PC-3 (cell line): ENCODE measurements at regions not wholly inside any gene's neighbourhood (a gene's known extent, or its start where the extent isn't known, plus 50 kb on each side); places are given as distances from the start of the nearest gene placed in this dataset.

Experiments used
- ATAC-seq: fragments of 200-7000 bp; cut with Tn5 transposase; 2 replicates; pipeline ENCODE4 v1.9.1; 2020; ENCODE audit warnings: mild to moderate bottlenecking, moderate library complexity
- BruUV-seq: library from RNA; stranded (reverse); fragments of 400-500 nt; replicated peaks from 2 replicates; lab custom pipeline; 2021; lab: Mats Ljungman, UMichigan
- CTCF ChIA-PET: fragments of 300-600 bp; sonication (Branson Sonifier 250); formaldehyde crosslinking; loops from one replicate; lab custom pipeline; 2022; ENCODE audit warnings: antibody characterized with exemption; lab: Charles Lee
- POLR2A ChIA-PET: fragments of 300-600 bp; sonication (Branson Sonifier 250); formaldehyde crosslinking; loops from one replicate; lab custom pipeline; 2022; ENCODE audit warnings: antibody characterized with exemption; ENCODE audit not compliant: unreplicated experiment; lab: Charles Lee
- DNase-seq: peaks from one replicate; pipeline ENCODE4 v3.0.0-alpha.2; 2015
- H2AFZ ChIP-seq: fragments of 300-600 bp; sonication (generic); 2 replicates; pipeline ENCODE4 v1.6.0; 2016; ENCODE audit warnings: antibody characterized with exemption, low read length
- H3F3A ChIP-seq: fragments of 300-600 bp; sonication (generic); one replicate; pipeline ENCODE4 v1.6.0; 2017; ENCODE audit warnings: antibody characterized with exemption, low read length, control low read depth, mild to moderate bottlenecking; ENCODE audit not compliant: unreplicated experiment
- H3K27ac ChIP-seq: fragments of 300-600 bp; sonication (generic); 2 replicates; pipeline ENCODE4 v1.5.1; 2016; ENCODE audit warnings: mild to moderate bottlenecking, low read length
- H3K27me3 ChIP-seq: fragments of 300-600 bp; sonication (generic); 2 replicates; pipeline ENCODE4 v1.6.1; 2016; ENCODE audit warnings: low read length, mixed read lengths
- H3K36me3 ChIP-seq: fragments of 300-600 bp; sonication (generic); 2 replicates; pipeline ENCODE4 v1.6.1; 2016; ENCODE audit warnings: low read depth, mixed run types, low read length, mixed read lengths
- H3K4me1 ChIP-seq: fragments of 300-600 bp; sonication (generic); 2 replicates; pipeline ENCODE4 v1.5.1; 2016; ENCODE audit warnings: low read length; ENCODE audit not compliant: insufficient read depth
- H3K4me2 ChIP-seq: fragments of 300-600 bp; sonication (generic); 2 replicates; pipeline ENCODE4 v1.6.0; 2016; ENCODE audit warnings: low read length
- H3K4me3 ChIP-seq: fragments of 300-600 bp; sonication (generic); 2 replicates; pipeline ENCODE4 v1.5.1; 2016; ENCODE audit warnings: mild to moderate bottlenecking, low read length, mixed read lengths
- H3K79me2 ChIP-seq: fragments of 300-600 bp; sonication (generic); 2 replicates; pipeline ENCODE4 v1.6.1; 2017; ENCODE audit warnings: low read length, mixed read lengths
- H3K9ac ChIP-seq: fragments of 300-600 bp; sonication (generic); 2 replicates; pipeline ENCODE4 v1.6.0; 2016; ENCODE audit warnings: mild to moderate bottlenecking, low read length
- H3K9me2 ChIP-seq: fragments of 300-600 bp; sonication (generic); replicated peaks from 2 replicates; pipeline ENCODE4 v1.6.1; 2016; ENCODE audit warnings: mixed run types, low read length, mixed read lengths
- H3K9me3 ChIP-seq: fragments of 300-600 bp; sonication (generic); 2 replicates; pipeline ENCODE4 v1.6.1; 2016; ENCODE audit warnings: low read length, mixed read lengths
- H4K20me1 ChIP-seq: fragments of 300-600 bp; sonication (generic); 2 replicates; pipeline ENCODE4 v1.6.1; 2016; ENCODE audit warnings: low read length, mixed read lengths
- EZH2 ChIP-seq: fragments of 300-600 bp; sonication (generic); IDR thresholded peaks from one replicate; pipeline ENCODE4 v1.6.1; 2017; ENCODE audit warnings: antibody characterized with exemption, mild to moderate bottlenecking, low read length; ENCODE audit not compliant: unreplicated experiment
- EZH2phosphoT487 ChIP-seq: fragments of 300-600 bp; sonication (generic); IDR thresholded peaks from 2 replicates; pipeline ENCODE4 v1.6.1; 2018; ENCODE audit warnings: mild to moderate bottlenecking, antibody characterized with exemption, low read length, borderline replicate concordance
- intact Hi-C: fragments of 100-400 bp; cut with micrococcal nuclease; formaldehyde crosslinking; loops from 2 replicates; pipeline ENCODE4 v1.9.0; 2023
- TF ChIP-seq, protein P1 (sequence below): fragments of 300-600 bp; sonication (generic); conservative IDR thresholded peaks from 2 replicates; pipeline ENCODE4 v1.5.1; 2017; ENCODE audit warnings: antibody characterized with exemption, low read depth, mild to moderate bottlenecking, low read length

DNA sequence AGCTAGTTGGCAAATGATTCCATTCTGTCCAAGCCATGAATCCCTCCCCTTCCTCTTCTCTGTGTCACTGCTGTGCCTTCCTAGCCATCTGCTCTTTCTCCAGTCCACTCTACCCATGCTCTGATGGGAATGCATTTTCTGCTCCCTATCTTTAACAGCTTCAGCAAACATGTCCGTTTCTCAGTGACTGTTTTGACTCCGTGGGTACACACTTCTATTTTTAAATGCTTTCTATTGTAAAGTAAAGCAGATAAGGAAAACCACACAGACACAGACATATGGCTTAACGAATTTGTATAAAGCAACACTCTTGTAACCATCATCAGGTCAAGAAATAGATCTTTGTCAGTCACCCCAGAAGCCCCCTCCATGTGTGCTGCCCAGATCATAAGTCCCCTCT, 72.4 kb upstream of the KLHL13 start:
- H3K4me1 ChIP-seq = no peaks in the 10 kb centered on the region
- no peak overlapping the region for H2AFZ ChIP-seq
- no peaks in the 10 kb centered on the region for H3K9me2 ChIP-seq
- H3K27me3 ChIP-seq = no peaks in the 10 kb centered on the region
- H3K79me2 ChIP-seq = no peaks in the 10 kb centered on the region
- BruUV-seq = no TSS peak
- TF ChIP-seq EZH2phosphoT487 (no peak), EZH2 (no peak)
- TF ChIP-seq, protein P1, sequence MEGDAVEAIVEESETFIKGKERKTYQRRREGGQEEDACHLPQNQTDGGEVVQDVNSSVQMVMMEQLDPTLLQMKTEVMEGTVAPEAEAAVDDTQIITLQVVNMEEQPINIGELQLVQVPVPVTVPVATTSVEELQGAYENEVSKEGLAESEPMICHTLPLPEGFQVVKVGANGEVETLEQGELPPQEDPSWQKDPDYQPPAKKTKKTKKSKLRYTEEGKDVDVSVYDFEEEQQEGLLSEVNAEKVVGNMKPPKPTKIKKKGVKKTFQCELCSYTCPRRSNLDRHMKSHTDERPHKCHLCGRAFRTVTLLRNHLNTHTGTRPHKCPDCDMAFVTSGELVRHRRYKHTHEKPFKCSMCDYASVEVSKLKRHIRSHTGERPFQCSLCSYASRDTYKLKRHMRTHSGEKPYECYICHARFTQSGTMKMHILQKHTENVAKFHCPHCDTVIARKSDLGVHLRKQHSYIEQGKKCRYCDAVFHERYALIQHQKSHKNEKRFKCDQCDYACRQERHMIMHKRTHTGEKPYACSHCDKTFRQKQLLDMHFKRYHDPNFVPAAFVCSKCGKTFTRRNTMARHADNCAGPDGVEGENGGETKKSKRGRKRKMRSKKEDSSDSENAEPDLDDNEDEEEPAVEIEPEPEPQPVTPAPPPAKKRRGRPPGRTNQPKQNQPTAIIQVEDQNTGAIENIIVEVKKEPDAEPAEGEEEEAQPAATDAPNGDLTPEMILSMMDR = no peak
- H4K20me1 ChIP-seq = no peaks in the 10 kb centered on the region
- ChIA-PET POLR2A (no interaction called here), CTCF (no interaction called here)
- ATAC-seq (no peak), DNase-seq (no peak)
- no peaks in the 10 kb centered on the region for H3K36me3 ChIP-seq
- H3K9ac ChIP-seq = no peak overlapping the region
- intact Hi-C loops = no loop called here
- no peaks in the 10 kb centered on the region for H3F3A ChIP-seq
- H3K27ac ChIP-seq = no peak overlapping the region
- no peaks in the 10 kb centered on the region for H3K9me3 ChIP-seq
- H3K4me3 ChIP-seq = no peak overlapping the region
- no peak overlapping the region for H3K4me2 ChIP-seq

DNA sequence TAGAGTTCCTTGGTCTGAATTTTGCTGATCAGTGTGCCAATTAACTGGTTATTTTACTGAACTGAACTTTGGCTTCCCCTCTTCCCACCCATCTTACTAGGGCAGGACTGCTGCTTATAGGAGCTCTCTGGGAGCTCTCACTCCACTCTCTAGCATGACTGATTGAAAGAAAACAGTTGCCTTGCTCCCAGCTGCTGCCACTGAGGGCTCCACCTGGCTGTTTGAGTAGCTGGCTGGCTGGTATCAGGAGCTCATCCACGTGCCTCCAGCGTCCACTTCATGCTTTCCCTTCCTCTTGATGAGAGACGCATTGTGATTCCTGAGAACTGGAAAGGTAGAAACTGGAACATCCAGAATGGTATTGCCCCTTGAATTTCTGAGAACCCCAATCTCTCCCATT, 73.0 kb upstream of the KLHL13 start:
- no TSS peak for BruUV-seq
- Histone ChIP-seq H3K27ac (no peak overlapping the region), H3K4me2 (no peak overlapping the region), H2AFZ (no peak overlapping the region), H3K4me1 (no peaks in the 10 kb centered on the region), H3K27me3 (no peaks in the 10 kb centered on the region), H3K4me3 (no peak overlapping the region), H3F3A (no peaks in the 10 kb centered on the region), H3K79me2 (no peaks in the 10 kb centered on the region), H3K9me3 (no peaks in the 10 kb centered on the region), H3K9ac (no peak overlapping the region), H3K36me3 (no peaks in the 10 kb centered on the region), H3K9me2 (no peaks in the 10 kb centered on the region), H4K20me1 (no peaks in the 10 kb centered on the region)
- no peak for DNase-seq
- POLR2A ChIA-PET = no interaction called here
- intact Hi-C loops = no loop called here
- TF ChIP-seq EZH2 = no peak
- no peak for TF ChIP-seq EZH2phosphoT487
- TF ChIP-seq, protein P1 = no peak
- ATAC-seq = peak; percentile 35; the same call in 1 of the 2 replicates
- CTCF ChIA-PET = no interaction called here

DNA sequence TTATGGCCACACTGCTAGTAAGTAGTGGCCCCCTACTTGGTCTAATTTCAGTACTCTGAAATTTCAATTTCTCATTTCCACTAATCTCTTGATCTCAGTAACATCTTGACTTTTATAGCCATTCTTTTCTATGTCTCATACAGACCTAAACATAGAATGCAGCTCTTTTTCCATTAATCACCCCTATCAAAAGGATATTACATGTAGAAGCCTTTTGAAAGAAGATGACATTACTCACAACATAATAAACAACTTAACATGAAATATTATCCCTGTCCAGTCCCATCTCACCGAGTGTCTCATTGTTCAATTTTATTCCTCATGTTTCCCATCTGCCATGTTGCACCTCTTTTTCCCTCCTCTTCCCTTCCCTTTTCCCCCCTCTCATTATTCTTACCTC, 81.1 kb upstream of the KLHL13 start:
- CTCF ChIA-PET = no interaction called here
- H3K9me2 ChIP-seq = no peaks in the 10 kb centered on the region
- H4K20me1 ChIP-seq = no peaks in the 10 kb centered on the region
- no peaks in the 10 kb centered on the region for H3F3A ChIP-seq
- H3K27ac ChIP-seq = no peak overlapping the region
- POLR2A ChIA-PET = interaction anchor here (0.5 to 0.6 kb wide), 2 partner anchors 32 to 123 kb away, joined by 3 to 4 read pairs; no protein-coding TSS in a partner anchor
- H3K9ac ChIP-seq = no peak overlapping the region
- H2AFZ ChIP-seq = no peak overlapping the region
- H3K9me3 ChIP-seq = no peaks in the 10 kb centered on the region
- no peak for DNase-seq
- H3K36me3 ChIP-seq = no peaks in the 10 kb centered on the region
- intact Hi-C loops = no loop called here
- peak; percentile 24; the same call in 1 of the 2 replicates for ATAC-seq
- no peak overlapping the region for H3K4me3 ChIP-seq
- no TSS peak for BruUV-seq
- H3K27me3 ChIP-seq = no peaks in the 10 kb centered on the region
- H3K79me2 ChIP-seq = no peaks in the 10 kb centered on the region
- H3K4me1 ChIP-seq = no peaks in the 10 kb centered on the region
- no peak overlapping the region for H3K4me2 ChIP-seq
- TF ChIP-seq EZH2 (no peak), EZH2phosphoT487 (no peak)
- TF ChIP-seq, protein P1 = no peak
